ENCODE measurements at regions not wholly inside any gene's neighbourhood (a gene's known extent, or its start where the extent isn't known, plus 50 kb on each side); places are given as distances from the start of the nearest gene placed in this dataset.

- Histone ChIP-seq H3K27ac (no peak overlapping the region), H3K27me3 (replicated peaks; ENCODE audit: insufficient read depth) (no peaks in the 10 kb centered on the region), H3K4me1 (replicated peaks) (no peaks in the 10 kb centered on the region), H3K9me3 (no peaks in the 10 kb centered on the region), H3K4me3 (no peak overlapping the region), H3K36me3 (no peaks in the 10 kb centered on the region)
- 88% methylated on average over 4 of the region's 4 CpGs for WGBS
- TF ChIP-seq POLR2A (IDR thresholded peaks at IDR 0.05) (no peak), POLR2AphosphoS5 (IDR thresholded peaks at IDR 0.05) (no peak), CTCF (IDR thresholded peaks at IDR 0.05) (no peak)
- intact Hi-C loops (cut with DNase I): no loop called here
- no peak for DNase-seq (ENCODE audit: low spot score)
These were observed 286.1 kb upstream of the ACTBL2 start for GRCh38 chr5:57768745-57769144.

- Histone ChIP-seq H3K27me3 (replicated peaks; ENCODE audit: insufficient read depth) (no peaks in the 10 kb centered on the region), H3K9me3 (no peaks in the 10 kb centered on the region), H3K27ac (no peak overlapping the region), H3K36me3 (no peaks in the 10 kb centered on the region), H3K4me3 (no peak overlapping the region), H3K4me1 (replicated peaks) (no peaks in the 10 kb centered on the region)
- DNase-seq (ENCODE audit: low spot score): no peak
- intact Hi-C loops (cut with DNase I): no loop called here
- whole genome bisulfite sequencing: 91% methylated on average over 4 of the region's 4 CpGs
- TF ChIP-seq POLR2A (IDR thresholded peaks at IDR 0.05) (no peak), POLR2AphosphoS5 (IDR thresholded peaks at IDR 0.05) (no peak), CTCF (IDR thresholded peaks at IDR 0.05) (no peak)
These were observed 282.0 kb upstream of the ACTBL2 start for GRCh38 chr5:57764479-57765089.

GRCh38 chr5:57761513-57761912, 278.9 kb upstream of the ACTBL2 start:
- intact Hi-C loops (cut with DNase I): no loop called here
- Histone ChIP-seq H3K36me3 (no peaks in the 10 kb centered on the region), H3K4me3 (no peak overlapping the region), H3K27ac (no peak overlapping the region), H3K4me1 (replicated peaks) (no peaks in the 10 kb centered on the region), H3K27me3 (replicated peaks; ENCODE audit: insufficient read depth) (no peaks in the 10 kb centered on the region), H3K9me3 (no peaks in the 10 kb centered on the region)
- no peak for DNase-seq (ENCODE audit: low spot score)
- WGBS: 93% methylated on average over 10 of the region's 11 CpGs
- TF ChIP-seq POLR2A (IDR thresholded peaks at IDR 0.05) (no peak), CTCF (IDR thresholded peaks at IDR 0.05) (no peak)

GRCh38 chr5:57754616-57755015, 272.0 kb upstream of the ACTBL2 start:
- H3K4me1 ChIP-seq (replicated peaks): no peaks in the 10 kb centered on the region
- H3K27me3 ChIP-seq (replicated peaks; ENCODE audit: insufficient read depth): no peaks in the 10 kb centered on the region
- no peak overlapping the region for H3K27ac ChIP-seq
- H3K36me3 ChIP-seq: no peaks in the 10 kb centered on the region
- DNase-seq (ENCODE audit: low spot score): no peak
- intact Hi-C loops (cut with DNase I): no loop called here
- TF ChIP-seq POLR2AphosphoS5 (IDR thresholded peaks at IDR 0.05): no peak
- no peak for TF ChIP-seq CTCF (IDR thresholded peaks at IDR 0.05)
- TF ChIP-seq POLR2A (IDR thresholded peaks at IDR 0.05): no peak
- no peak overlapping the region for H3K4me3 ChIP-seq
- H3K9me3 ChIP-seq: no peaks in the 10 kb centered on the region

- no peak overlapping the region for H3K27ac ChIP-seq
- no peaks in the 10 kb centered on the region for H3K9me3 ChIP-seq
- no peaks in the 10 kb centered on the region for H3K27me3 ChIP-seq (replicated peaks; ENCODE audit: insufficient read depth)
- H3K4me1 ChIP-seq (replicated peaks): no peaks in the 10 kb centered on the region
- TF ChIP-seq CTCF (IDR thresholded peaks at IDR 0.05) (no peak), POLR2AphosphoS5 (IDR thresholded peaks at IDR 0.05) (no peak), POLR2A (IDR thresholded peaks at IDR 0.05) (no peak)
- no peak for DNase-seq (ENCODE audit: low spot score)
- 63% methylated on average over 1 of the region's 1 CpG for WGBS
- H3K36me3 ChIP-seq: no peaks in the 10 kb centered on the region
- intact Hi-C loops (cut with DNase I): no loop called here
- no peak overlapping the region for H3K4me3 ChIP-seq
These were observed 270.8 kb upstream of the ACTBL2 start for GRCh38 chr5:57753446-57753845.
